ENCODE measurements at regions not wholly inside any gene's neighbourhood (a gene's known extent, or its start where the extent isn't known, plus 50 kb on each side); places are given as distances from the start of the nearest gene placed in this dataset.

DNA sequence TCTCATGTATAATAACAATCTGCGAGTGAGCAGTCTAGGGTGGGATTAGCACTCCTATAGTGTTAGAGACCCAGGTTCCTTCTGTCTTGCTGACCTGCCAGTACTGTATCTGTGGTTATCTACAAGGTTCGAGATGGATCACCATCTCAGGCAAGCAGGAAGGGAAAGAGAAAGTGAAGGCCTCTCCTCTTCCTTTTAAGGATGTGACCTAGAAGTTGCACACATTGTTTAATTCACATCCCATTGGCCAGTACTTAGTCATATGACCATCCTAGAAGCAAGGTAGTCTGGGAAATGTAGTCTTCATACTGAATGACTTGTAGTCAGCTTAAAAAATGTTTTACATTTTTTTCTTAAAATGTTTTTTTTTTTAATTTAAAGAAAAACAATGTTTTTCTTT lies 168.6 kb downstream of the CARTPT start:
- TF ChIP-seq POLR2A (IDR thresholded peaks at IDR 0.05) = no peak
- no peak for TF ChIP-seq POLR2AphosphoS5 (IDR thresholded peaks at IDR 0.05)
- TF ChIP-seq, protein P1, sequence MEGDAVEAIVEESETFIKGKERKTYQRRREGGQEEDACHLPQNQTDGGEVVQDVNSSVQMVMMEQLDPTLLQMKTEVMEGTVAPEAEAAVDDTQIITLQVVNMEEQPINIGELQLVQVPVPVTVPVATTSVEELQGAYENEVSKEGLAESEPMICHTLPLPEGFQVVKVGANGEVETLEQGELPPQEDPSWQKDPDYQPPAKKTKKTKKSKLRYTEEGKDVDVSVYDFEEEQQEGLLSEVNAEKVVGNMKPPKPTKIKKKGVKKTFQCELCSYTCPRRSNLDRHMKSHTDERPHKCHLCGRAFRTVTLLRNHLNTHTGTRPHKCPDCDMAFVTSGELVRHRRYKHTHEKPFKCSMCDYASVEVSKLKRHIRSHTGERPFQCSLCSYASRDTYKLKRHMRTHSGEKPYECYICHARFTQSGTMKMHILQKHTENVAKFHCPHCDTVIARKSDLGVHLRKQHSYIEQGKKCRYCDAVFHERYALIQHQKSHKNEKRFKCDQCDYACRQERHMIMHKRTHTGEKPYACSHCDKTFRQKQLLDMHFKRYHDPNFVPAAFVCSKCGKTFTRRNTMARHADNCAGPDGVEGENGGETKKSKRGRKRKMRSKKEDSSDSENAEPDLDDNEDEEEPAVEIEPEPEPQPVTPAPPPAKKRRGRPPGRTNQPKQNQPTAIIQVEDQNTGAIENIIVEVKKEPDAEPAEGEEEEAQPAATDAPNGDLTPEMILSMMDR (IDR thresholded peaks at IDR 0.05) = no peak
- no peak overlapping the region for H3K4me3 ChIP-seq
- H3K27me3 ChIP-seq = no peaks in the 10 kb centered on the region
- H3K9me3 ChIP-seq = no peaks in the 10 kb centered on the region
- H3K36me3 ChIP-seq = no peaks in the 10 kb centered on the region
- 83% methylated on average over 2 of the region's 2 CpGs for WGBS
- no peak for DNase-seq (ENCODE audit: low spot score in 2 of 2)
- peaks cover 7% of the 10 kb centered on the region for H3K4me1 ChIP-seq
- H3K27ac ChIP-seq = no peak overlapping the region

DNA sequence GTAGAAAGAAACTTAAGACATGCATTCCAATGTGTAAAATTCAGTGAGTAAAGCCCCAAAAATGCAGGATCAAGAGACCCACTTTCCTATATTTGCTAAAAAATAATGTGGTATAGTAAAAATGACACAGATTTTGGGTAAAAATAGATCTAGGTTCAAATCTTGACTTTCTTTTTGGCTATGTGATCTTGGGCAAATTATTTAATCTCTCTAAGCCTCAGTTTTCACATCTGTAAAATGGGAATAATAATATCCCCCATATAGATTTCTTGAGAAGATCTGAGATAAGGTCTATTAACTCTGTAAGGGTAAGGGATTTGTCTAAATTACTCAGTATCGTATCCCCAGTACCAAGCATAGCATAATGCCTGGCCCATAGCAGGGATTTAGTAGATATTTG lies 172.3 kb downstream of the CARTPT start:
- Histone ChIP-seq H3K4me3 (no peak overlapping the region), H3K27ac (no peak overlapping the region), H3K9me3 (no peaks in the 10 kb centered on the region), H3K4me1 (peaks cover 6% of the 10 kb centered on the region), H3K36me3 (no peaks in the 10 kb centered on the region), H3K27me3 (no peaks in the 10 kb centered on the region)
- TF ChIP-seq POLR2A (IDR thresholded peaks at IDR 0.05) (no peak), EP300 (IDR thresholded peaks at IDR 0.05) (no peak), POLR2AphosphoS5 (IDR thresholded peaks at IDR 0.05) (no peak)
- DNase-seq (ENCODE audit: low spot score in 2 of 2) = no peak
- 100% methylated on average over 1 of the region's 1 CpG for WGBS

DNA sequence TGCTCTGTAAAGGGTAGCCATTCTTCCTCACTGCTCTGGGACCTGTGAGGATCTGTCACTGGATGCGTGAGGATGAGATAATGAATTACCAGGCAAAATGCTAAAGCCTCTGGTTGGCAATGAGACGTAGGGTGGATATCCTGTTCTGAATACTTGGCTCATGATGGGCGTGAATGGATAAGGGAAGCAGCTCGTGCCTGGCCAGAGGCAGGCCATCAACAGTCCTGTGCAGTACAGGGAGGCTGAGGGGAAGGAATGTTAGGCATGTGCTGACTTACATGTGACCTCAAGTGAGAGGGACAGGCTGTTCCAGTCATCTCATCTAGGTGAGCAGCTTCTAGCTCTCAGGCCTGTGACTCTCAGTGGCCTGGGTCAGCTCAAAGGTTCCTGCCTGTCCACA lies 172.8 kb downstream of the CARTPT start:
- DNase-seq (ENCODE audit: low spot score in 2 of 2) = no peak
- Histone ChIP-seq H3K4me3 (no peak overlapping the region), H3K27ac (no peak overlapping the region), H3K27me3 (no peaks in the 10 kb centered on the region), H3K36me3 (no peaks in the 10 kb centered on the region), H3K4me1 (peaks cover 6% of the 10 kb centered on the region), H3K9me3 (no peaks in the 10 kb centered on the region)
- 60% methylated on average over 4 of the region's 4 CpGs for WGBS
- TF ChIP-seq EP300 (IDR thresholded peaks at IDR 0.05) (peak; percentile 95), POLR2AphosphoS5 (IDR thresholded peaks at IDR 0.05) (no peak)

DNA sequence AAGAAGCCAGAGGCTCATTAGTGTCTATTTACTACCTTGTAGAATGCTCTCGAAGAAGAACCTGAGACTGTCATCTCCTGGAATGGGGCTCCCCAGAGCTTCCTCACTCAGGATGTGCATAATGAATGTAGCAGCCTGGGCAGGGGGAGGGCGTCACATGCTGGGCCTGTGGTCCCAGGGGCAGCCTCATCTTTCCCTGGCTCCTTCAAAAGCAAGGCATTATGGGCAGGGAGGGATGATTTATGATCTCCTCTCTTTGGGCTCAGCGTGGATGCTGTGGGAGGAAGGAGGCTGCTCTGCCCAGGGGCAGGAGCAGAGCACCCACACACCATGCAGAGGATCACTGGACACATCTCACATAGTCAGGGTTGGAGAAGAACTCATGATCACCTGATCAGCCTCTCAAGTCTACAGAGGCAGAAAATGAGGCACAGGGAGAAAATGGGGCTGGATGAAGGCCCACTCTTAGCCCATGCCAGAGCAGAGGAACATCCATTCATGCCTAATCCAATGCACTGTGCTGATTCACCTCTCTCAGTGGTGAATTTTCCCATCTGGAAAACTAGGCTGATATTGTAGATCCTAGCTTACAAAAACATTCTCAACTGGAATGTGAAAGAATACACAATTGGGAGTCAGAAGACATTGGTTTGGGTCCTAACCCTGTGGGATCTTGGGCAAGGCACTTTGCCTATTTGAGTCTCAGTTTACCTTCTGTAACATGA lies 173.7 kb downstream of the CARTPT start:
- H3K27ac ChIP-seq = peak overlapping the region; percentile 5
- 71% methylated on average over 2 of the region's 3 CpGs for WGBS

DNA sequence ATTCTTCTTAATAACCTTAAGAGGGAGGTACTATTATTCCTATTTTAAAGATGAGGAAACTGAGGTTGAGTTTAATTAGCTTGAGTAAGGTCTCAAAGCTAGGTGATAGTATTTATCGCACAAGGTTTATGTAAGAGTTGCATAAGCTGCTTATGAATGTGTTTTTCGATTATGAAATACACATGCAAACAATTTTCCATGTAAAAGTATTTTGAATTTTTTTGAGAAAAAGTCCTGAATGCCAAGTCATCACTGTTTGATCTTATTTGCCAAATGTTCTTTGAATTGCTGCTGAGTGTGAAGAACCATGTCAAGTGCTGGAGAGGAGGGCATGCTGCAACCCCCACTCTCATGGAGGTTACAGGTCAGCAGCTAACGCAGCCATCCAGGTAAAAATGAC lies 174.4 kb downstream of the CARTPT start:
- DNase-seq (ENCODE audit: low spot score in 2 of 2) = no peak
- Histone ChIP-seq H3K27ac (no peak overlapping the region), H3K9me3 (no peaks in the 10 kb centered on the region), H3K4me1 (peaks cover 6% of the 10 kb centered on the region), H3K36me3 (no peaks in the 10 kb centered on the region), H3K27me3 (no peaks in the 10 kb centered on the region), H3K4me3 (no peak overlapping the region)
- WGBS = 52% methylated on average over 3 of the region's 3 CpGs
- TF ChIP-seq POLR2A (IDR thresholded peaks at IDR 0.05) (no peak), EP300 (IDR thresholded peaks at IDR 0.05) (no peak)
- TF ChIP-seq, protein P1 (IDR thresholded peaks at IDR 0.05) = no peak

More for the DNA sequence above, 173.7 kb downstream of the CARTPT start:
- H3K27me3 ChIP-seq = no peaks in the 10 kb centered on the region
- no peak for TF ChIP-seq POLR2AphosphoS5 (IDR thresholded peaks at IDR 0.05)
- no peak for TF ChIP-seq POLR2A (IDR thresholded peaks at IDR 0.05)
- no peak for TF ChIP-seq EP300 (IDR thresholded peaks at IDR 0.05)
- TF ChIP-seq, protein P1 (IDR thresholded peaks at IDR 0.05) = no peak
- no peak for DNase-seq (ENCODE audit: low spot score in 2 of 2)
- H3K4me1 ChIP-seq = peaks cover 6% of the 10 kb centered on the region
- no peaks in the 10 kb centered on the region for H3K36me3 ChIP-seq
- no peak overlapping the region for H3K4me3 ChIP-seq
- H3K9me3 ChIP-seq = no peaks in the 10 kb centered on the region

DNA sequence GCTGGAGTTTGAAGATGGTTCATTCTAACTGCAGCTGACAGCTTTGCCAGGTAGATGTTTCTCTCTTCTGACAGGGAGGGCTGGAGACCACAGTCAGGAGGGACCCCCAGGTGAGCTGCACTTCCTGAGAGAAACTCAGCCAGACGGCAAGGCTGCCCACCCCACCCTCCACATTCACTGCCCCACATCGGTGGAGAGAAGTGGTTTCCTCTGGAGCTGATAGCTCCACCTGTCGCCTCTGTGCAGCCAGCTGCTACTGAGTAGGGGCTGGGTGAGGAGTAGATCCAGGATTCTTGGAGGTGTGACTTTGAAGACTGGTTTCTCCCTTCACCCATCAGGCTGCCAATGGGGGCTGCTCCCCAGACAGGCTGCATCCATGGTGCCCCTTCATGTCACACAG lies 175.0 kb downstream of the CARTPT start:
- Histone ChIP-seq H3K27me3 (no peaks in the 10 kb centered on the region), H3K27ac (no peak overlapping the region), H3K4me3 (no peak overlapping the region), H3K9me3 (no peaks in the 10 kb centered on the region), H3K4me1 (peaks cover 6% of the 10 kb centered on the region), H3K36me3 (no peaks in the 10 kb centered on the region)
- DNase-seq (ENCODE audit: low spot score in 2 of 2) = no peak
- 90% methylated on average over 3 of the region's 3 CpGs for WGBS
- TF ChIP-seq, protein P1 (IDR thresholded peaks at IDR 0.05) = no peak
- TF ChIP-seq POLR2A (IDR thresholded peaks at IDR 0.05) = no peak
- no peak for TF ChIP-seq EP300 (IDR thresholded peaks at IDR 0.05)

All from suprapubic skin (tissue), 4 donors.